HepG2 (cell line): ENCODE measurements at regions not wholly inside any gene's neighbourhood (a gene's known extent, or its start where the extent isn't known, plus 50 kb on each side); places are given as distances from the start of the nearest gene placed in this dataset.

Experiments
- ATAC-seq: fragments of 200-7000 bp; cut with Tn5 transposase; 3 replicates; pipeline ENCODE4 v1.9.1; 2020; ENCODE audit warnings: mild to moderate bottlenecking, moderate library complexity
- BruUV-seq: library from RNA; stranded (reverse); fragments of 400-500 nt; replicated peaks from 2 replicates; lab custom pipeline; 2021; lab: Mats Ljungman, UMichigan
- CTCF ChIA-PET: fragments of 300-600 bp; formaldehyde crosslinking; extraction: SDS; loops from one replicate; lab custom pipeline; 2021; ENCODE audit warnings: low total read pairs, inconsistent platforms, low intra/inter-chr PET ratio; lab: Yijun Ruan, JAX
- POLR2A ChIA-PET: fragments of 350-600 bp; sonication (Branson Sonifier 250); formaldehyde crosslinking; loops from one replicate; lab custom pipeline; 2020; ENCODE audit warnings: antibody characterized with exemption, inconsistent platforms; lab: Yijun Ruan, JAX
- DNase-seq: peaks from one replicate; pipeline ENCODE4 v3.0.0-alpha.2; 2015; ENCODE audit warnings: low spot score
- FAIRE-seq: peaks from 3 replicates; lab custom pipeline; 2011; peaks lifted over from hg19 to GRCh38; lab: Jason Lieb, UNC
- H2AFZ ChIP-seq: one replicate; pipeline ENCODE4 v1.6.1; 2011; ENCODE audit warnings: low read length, inconsistent platforms
- H3K27ac ChIP-seq: fragments of 300-600 bp; 3 replicates; pipeline ENCODE4 v1.8.0; 2011; ENCODE audit warnings: mixed run types, mild to moderate bottlenecking, mixed read lengths, low read length, inconsistent platforms; ENCODE audit not compliant: insufficient read depth; ENCODE audit errors: extremely low read length
- H3K27me3 ChIP-seq, 2 experiments: fragments of 200-600 bp in 1 of 2; 2 replicates in 1 of 2; 3 replicates in 1 of 2; pipeline versions ENCODE4 v1.6.0 to v1.8.0; 2011; ENCODE audit warnings: low read length in 2 of 2, mild to moderate bottlenecking in 2 of 2, moderate library complexity in 2 of 2, inconsistent platforms in 1 of 2; ENCODE audit not compliant: insufficient read depth in 2 of 2, control insufficient read depth in 1 of 2
- H3K36me3 ChIP-seq, 2 experiments: fragments of 200-600 bp in 1 of 2; replicated peaks in 1 of 2; 2 replicates in 1 of 2; 3 replicates in 1 of 2; pipeline versions ENCODE4 v1.5.1 to v1.8.0; 2011; ENCODE audit warnings: low read length in 2 of 2, inconsistent platforms in 1 of 2; ENCODE audit not compliant: insufficient read depth in 2 of 2, control insufficient read depth in 1 of 2
- H3K4me1 ChIP-seq: 2 replicates; pipeline ENCODE4 v1.5.1; 2012; ENCODE audit warnings: low read length, inconsistent platforms; ENCODE audit not compliant: insufficient read depth
- H3K4me2 ChIP-seq: 2 replicates; pipeline ENCODE4 v1.6.0; 2011; ENCODE audit warnings: low read depth, low read length, inconsistent platforms
- H3K4me3 ChIP-seq, 3 experiments: fragments of 200-600 bp in 1 of 3; sonication (generic), shearing (Covaris generic) in 1 of 3; replicated peaks in 1 of 3; 2 replicates each; pipeline ENCODE4 v1.5.1; 2011 to 2016; ENCODE audit warnings: low read length in 3 of 3, inconsistent platforms in 2 of 3, low read depth in 2 of 3, mild to moderate bottlenecking in 2 of 3, control low read depth in 1 of 3, mixed read lengths in 1 of 3; ENCODE audit not compliant: insufficient read depth in 1 of 3
- H3K79me2 ChIP-seq: one replicate; pipeline ENCODE4 v1.6.1; 2011; ENCODE audit warnings: low read length, inconsistent platforms; ENCODE audit not compliant: insufficient read depth
- H3K9ac ChIP-seq: 2 replicates; pipeline ENCODE4 v1.6.0; 2011; ENCODE audit warnings: mild to moderate bottlenecking, low read depth, low read length, inconsistent platforms; ENCODE audit not compliant: insufficient read depth
- H3K9me3 ChIP-seq: 2 replicates; pipeline ENCODE4 v1.5.1; 2012; ENCODE audit warnings: mild to moderate bottlenecking, low read length
- H4K20me1 ChIP-seq: 2 replicates; pipeline ENCODE4 v1.6.0; 2011; ENCODE audit warnings: inconsistent platforms, mild to moderate bottlenecking, low read length, moderate library complexity; ENCODE audit not compliant: insufficient read depth
- ARID4A ChIP-seq: sonication (generic); formaldehyde crosslinking; IDR thresholded peaks from 2 replicates; pipeline ENCODE4 v1.5.0; 2020; ENCODE audit warnings: mild to moderate bottlenecking, missing genetic modification reagents, borderline replicate concordance
- E2F5 ChIP-seq: sonication (generic); formaldehyde crosslinking; conservative IDR thresholded peaks from 2 replicates; pipeline ENCODE4 v1.4.0; 2020; ENCODE audit warnings: missing genetic modification reagents
- HMGA1 ChIP-seq: sonication (generic); formaldehyde crosslinking; conservative IDR thresholded peaks from 2 replicates; pipeline ENCODE4 v1.4.0; 2020; ENCODE audit warnings: missing genetic modification reagents
- MLLT10 ChIP-seq: sonication (generic); formaldehyde crosslinking; IDR thresholded peaks from 2 replicates; pipeline ENCODE4 v1.4.0; 2020; ENCODE audit warnings: missing genetic modification reagents
- MXD1 ChIP-seq: sonication (generic); formaldehyde crosslinking; IDR thresholded peaks from 2 replicates; pipeline ENCODE4 v1.4.0; 2020; ENCODE audit warnings: mild to moderate bottlenecking, missing genetic modification reagents
- RAD51 ChIP-seq: fragments of 450-650 bp; IDR thresholded peaks from 2 replicates; pipeline ENCODE4 v1.6.1; 2016; ENCODE audit warnings: borderline replicate concordance
- RXRA ChIP-seq: sonication (generic); formaldehyde crosslinking; IDR thresholded peaks from 2 replicates; pipeline ENCODE4 v1.5.1; 2020; ENCODE audit warnings: missing genetic modification reagents
- SKI ChIP-seq: fragments of 450-650 bp; IDR thresholded peaks from one replicate; pipeline ENCODE4 v1.6.1; 2018; ENCODE audit warnings: mild to moderate bottlenecking; ENCODE audit not compliant: partially characterized antibody
- YEATS2 ChIP-seq: sonication (generic); formaldehyde crosslinking; IDR thresholded peaks from 2 replicates; pipeline ENCODE4 v1.4.0; 2020; ENCODE audit warnings: missing genetic modification reagents, borderline replicate concordance
- ZBTB20 ChIP-seq: sonication (generic); formaldehyde crosslinking; IDR thresholded peaks from 2 replicates; pipeline ENCODE4 v1.8.1; 2023; ENCODE audit warnings: missing genetic modification reagents, low read depth, mild to moderate bottlenecking, borderline replicate concordance
- ZHX1 ChIP-seq: sonication (generic); formaldehyde crosslinking; IDR thresholded peaks from 2 replicates; pipeline ENCODE4 v1.8.1; 2022; ENCODE audit warnings: low read depth, mild to moderate bottlenecking, missing genetic modification reagents
- WGBS: methylation state at CpG from one replicate; pipeline ENCODE4 v1.1.6; 2017; ENCODE audit warnings: low lambda C conversion rate; 5-methylcytosine and 5-hydroxymethylcytosine counted together
- in situ Hi-C: cut with HindIII; loops from 2 replicates; pipeline ENCODE4 v1.10.0; 2017; ENCODE audit warnings: low pct_unique_long_range_greater_than_20kb; ENCODE audit not compliant: extremely low pct_ligation_motif_present
- intact Hi-C: fragments of 100-400 bp; cut with micrococcal nuclease; formaldehyde crosslinking; loops from one replicate; pipeline ENCODE4 v1.10.0; 2022; ENCODE audit not compliant: unreplicated experiment

- no peaks in the 10 kb centered on the region for H3K4me1 ChIP-seq
- no peaks in the 10 kb centered on the region for H3K27me3 ChIP-seq
- no peak overlapping the region for H3K4me2 ChIP-seq
- TF ChIP-seq HMGA1 (CRISPR knock-in tag): no peak
- TF ChIP-seq YEATS2 (CRISPR knock-in tag): no peak
- TF ChIP-seq RAD51: no peak
- TF ChIP-seq MXD1: no peak
- TF ChIP-seq ARID4A: no peak
- no peak for TF ChIP-seq MLLT10 (CRISPR knock-in tag)
- no peak for TF ChIP-seq ZHX1 (CRISPR knock-in tag)
- TF ChIP-seq RXRA (CRISPR knock-in tag): no peak
- no peak for TF ChIP-seq ZBTB20
- TF ChIP-seq SKI: no peak
- no peak for TF ChIP-seq E2F5 (CRISPR knock-in tag)
- H2AFZ ChIP-seq: no peak overlapping the region
- in situ Hi-C loops (no loop called here), intact Hi-C loops (no loop called here)
- no peak for FAIRE-seq
- H3K9me3 ChIP-seq: no peaks in the 10 kb centered on the region
- 0% methylated on average over 2 of the region's 2 CpGs for WGBS
- BruUV-seq: no TSS peak
- no peak for DNase-seq
- H3K79me2 ChIP-seq: no peaks in the 10 kb centered on the region
- H4K20me1 ChIP-seq: no peaks in the 10 kb centered on the region
- no peak overlapping the region for H3K9ac ChIP-seq
- H3K36me3 ChIP-seq: no peaks in the 10 kb centered on the region
- ChIA-PET POLR2A (no interaction called here), CTCF (no interaction called here)
- no peak overlapping the region for H3K27ac ChIP-seq
- no peak for ATAC-seq
- H3K4me3 ChIP-seq: no peak overlapping the region
Measured at GRCh38 chr4:156396534-156396933, 442.9 kb upstream of the CTSO start.
